Epithelial cell of esophagus (primary cell): ENCODE measurements at regions not wholly inside any gene's neighbourhood (a gene's known extent, or its start where the extent isn't known, plus 50 kb on each side); places are given as distances from the start of the nearest gene placed in this dataset.

Source experiments
- DNase-seq: peaks from one replicate; pipeline ENCODE4 v3.0.0; 2010; ENCODE audit warnings: low read depth
- H3K4me3 ChIP-seq: 2 replicates; pipeline ENCODE4 v1.5.1; 2011; ENCODE audit warnings: mild to moderate bottlenecking, low read length, control low read depth
- CTCF ChIP-seq: IDR thresholded peaks from 2 replicates; pipeline ENCODE4 v1.5.1; 2011; ENCODE audit warnings: low read depth, mild to moderate bottlenecking, low read length, control low read depth, inconsistent platforms; ENCODE audit not compliant: insufficient read depth; ENCODE audit errors: missing control alignments

DNA sequence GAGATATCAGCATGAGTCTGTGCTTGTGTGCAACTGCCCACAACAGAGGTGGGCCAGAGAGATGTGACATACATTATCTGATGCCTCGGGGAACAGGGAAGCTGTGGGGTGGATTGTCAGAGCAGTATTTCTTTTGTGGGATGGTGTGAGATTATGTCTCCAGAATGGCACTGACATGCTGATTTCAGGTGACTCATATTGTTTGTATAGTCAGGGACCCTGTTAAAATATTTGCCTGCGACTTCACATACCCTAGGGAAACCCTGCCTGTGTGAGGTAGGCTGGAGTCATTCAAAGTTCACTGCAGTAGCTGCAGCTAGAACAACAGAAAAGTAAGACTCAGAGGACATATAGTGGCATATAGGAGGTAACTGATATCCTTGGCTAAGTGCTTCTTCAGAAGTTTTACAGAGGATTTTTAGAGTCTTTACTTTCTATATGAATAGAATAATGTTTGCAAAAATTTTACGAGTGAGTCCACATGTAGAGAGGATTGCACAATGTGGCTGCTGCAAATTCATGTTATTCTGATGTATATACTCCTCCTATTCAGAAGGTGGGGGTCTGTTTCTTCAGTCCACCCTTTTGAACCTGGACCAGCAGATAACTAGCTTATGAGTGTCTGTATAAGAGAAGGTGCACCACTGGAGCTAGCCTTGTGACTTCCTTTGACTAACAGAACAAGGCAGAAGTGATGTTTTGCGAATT is 89.3 kb downstream of the MACIR start:
- no peak overlapping the region for H3K4me3 ChIP-seq
- DNase-seq, result no peak
- TF ChIP-seq CTCF, result no peak

- no peak overlapping the region for H3K4me3 ChIP-seq
- no peak for TF ChIP-seq CTCF
- no peak for DNase-seq
These were observed 87.7 kb downstream of the MACIR start for GRCh38 chr5:103346162-103346748.

DNA sequence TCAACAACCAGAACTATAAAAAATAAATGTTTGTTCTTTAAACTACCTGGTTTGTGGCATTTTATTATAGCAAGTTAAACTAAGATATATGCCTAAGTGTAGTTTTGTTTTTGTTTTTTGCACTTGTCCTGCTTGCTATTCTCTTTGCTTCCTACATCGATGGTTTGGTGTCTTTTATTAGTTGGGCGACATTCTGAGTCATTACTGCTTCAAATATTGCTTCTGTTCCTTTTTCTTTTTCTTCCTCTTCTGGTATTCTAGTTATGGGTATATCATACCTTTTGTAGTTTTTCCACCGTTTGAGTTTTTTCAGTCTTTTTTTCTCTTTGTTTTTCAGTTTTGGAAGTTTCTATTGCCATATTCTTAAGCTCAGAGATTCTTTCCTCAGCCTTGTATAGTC is 86.9 kb downstream of the MACIR start:
- H3K4me3 ChIP-seq, result no peak overlapping the region
- no peak for TF ChIP-seq CTCF
- no peak for DNase-seq

- no peak for TF ChIP-seq CTCF
- DNase-seq, result no peak
- no peak overlapping the region for H3K4me3 ChIP-seq
These were observed 82.3 kb downstream of the MACIR start for GRCh38 chr5:103340717-103341388.

DNA sequence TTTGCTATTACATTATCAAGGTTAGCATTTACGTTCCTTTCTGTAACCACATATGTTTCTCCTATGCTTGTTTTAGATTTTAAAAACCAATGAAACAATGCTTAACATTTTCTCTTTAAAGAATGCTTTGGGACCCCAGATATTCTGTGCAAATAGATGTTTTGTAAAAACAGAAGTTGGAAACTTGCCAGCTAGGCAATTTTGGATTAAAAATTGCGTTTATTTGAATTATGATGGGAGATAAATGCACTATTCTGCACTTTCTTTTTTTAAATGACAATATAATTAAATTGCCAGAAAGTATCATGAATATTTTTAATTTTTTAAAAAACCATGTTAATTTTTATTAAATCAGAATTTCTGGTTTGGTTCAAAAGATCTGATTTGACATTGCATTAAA is 81.6 kb downstream of the MACIR start:
- no peak for DNase-seq
- H3K4me3 ChIP-seq, result no peak overlapping the region
- TF ChIP-seq CTCF, result no peak

- no peak for DNase-seq
- no peak for TF ChIP-seq CTCF
- no peak overlapping the region for H3K4me3 ChIP-seq
These were observed 78.4 kb downstream of the MACIR start for GRCh38 chr5:103336941-103337340.
